Endothelial cell (in vitro differentiated cells): ENCODE measurements at regions not wholly inside any gene's neighbourhood (a gene's known extent, or its start where the extent isn't known, plus 50 kb on each side); places are given as distances from the start of the nearest gene placed in this dataset.
A peak's percentile ranks its signal among the peaks of the same experiment; 100 is the strongest.

Experiments
- DNase-seq: peaks from one replicate; pipeline ENCODE4 v3.0.0; 2021; ENCODE audit warnings: low spot score
- H3K27ac Mint-ChIP-seq: one replicate; pipeline ENCODE4 v1.8.0; 2021; ENCODE audit warnings: mixed read lengths, inconsistent platforms; ENCODE audit not compliant: unreplicated experiment
- H3K27me3 Mint-ChIP-seq: one replicate; pipeline ENCODE4 v1.8.0; 2021; ENCODE audit warnings: mild to moderate bottlenecking, moderate library complexity, mixed read lengths, inconsistent platforms; ENCODE audit not compliant: unreplicated experiment
- H3K36me3 Mint-ChIP-seq: one replicate; pipeline ENCODE4 v1.8.0; 2021; ENCODE audit warnings: mild to moderate bottlenecking, low read depth, mixed read lengths, inconsistent platforms; ENCODE audit not compliant: unreplicated experiment
- H3K4me1 Mint-ChIP-seq: one replicate; pipeline ENCODE4 v1.8.0; 2021; ENCODE audit warnings: mild to moderate bottlenecking, mixed read lengths, inconsistent platforms; ENCODE audit not compliant: unreplicated experiment
- H3K4me3 Mint-ChIP-seq: one replicate; pipeline ENCODE4 v1.8.0; 2021; ENCODE audit warnings: mild to moderate bottlenecking, mixed read lengths, inconsistent platforms; ENCODE audit not compliant: unreplicated experiment
- H3K9me3 Mint-ChIP-seq: one replicate; pipeline ENCODE4 v1.8.0; 2021; ENCODE audit warnings: mixed read lengths, inconsistent platforms; ENCODE audit not compliant: unreplicated experiment
- TF ChIP-seq, protein P1 (sequence below): fragments of 200-600 bp; sonication (generic); IDR thresholded peaks from one replicate; pipeline ENCODE4 v1.5.0; 2021; ENCODE audit warnings: antibody characterized with exemption; ENCODE audit not compliant: unreplicated experiment

DNA sequence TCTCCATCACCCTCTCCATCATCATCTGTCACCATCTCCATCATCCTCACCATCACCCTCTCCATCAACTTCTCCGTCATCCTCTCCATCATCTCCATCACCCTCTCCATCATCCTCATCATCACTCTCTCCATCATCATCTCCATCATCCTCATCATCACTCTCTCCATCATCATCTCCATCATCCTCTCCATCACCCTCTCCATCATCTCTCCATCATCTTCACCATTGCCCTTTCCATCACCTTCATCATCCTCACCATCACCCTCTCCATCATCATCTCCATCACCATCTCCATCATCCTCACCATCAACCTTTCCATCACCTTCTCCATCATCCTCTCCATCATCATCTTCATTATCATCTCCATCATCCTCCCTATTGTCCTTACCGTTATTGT lies 565.5 kb upstream of the SGCD start:
- no peak for DNase-seq
- TF ChIP-seq, protein P1, sequence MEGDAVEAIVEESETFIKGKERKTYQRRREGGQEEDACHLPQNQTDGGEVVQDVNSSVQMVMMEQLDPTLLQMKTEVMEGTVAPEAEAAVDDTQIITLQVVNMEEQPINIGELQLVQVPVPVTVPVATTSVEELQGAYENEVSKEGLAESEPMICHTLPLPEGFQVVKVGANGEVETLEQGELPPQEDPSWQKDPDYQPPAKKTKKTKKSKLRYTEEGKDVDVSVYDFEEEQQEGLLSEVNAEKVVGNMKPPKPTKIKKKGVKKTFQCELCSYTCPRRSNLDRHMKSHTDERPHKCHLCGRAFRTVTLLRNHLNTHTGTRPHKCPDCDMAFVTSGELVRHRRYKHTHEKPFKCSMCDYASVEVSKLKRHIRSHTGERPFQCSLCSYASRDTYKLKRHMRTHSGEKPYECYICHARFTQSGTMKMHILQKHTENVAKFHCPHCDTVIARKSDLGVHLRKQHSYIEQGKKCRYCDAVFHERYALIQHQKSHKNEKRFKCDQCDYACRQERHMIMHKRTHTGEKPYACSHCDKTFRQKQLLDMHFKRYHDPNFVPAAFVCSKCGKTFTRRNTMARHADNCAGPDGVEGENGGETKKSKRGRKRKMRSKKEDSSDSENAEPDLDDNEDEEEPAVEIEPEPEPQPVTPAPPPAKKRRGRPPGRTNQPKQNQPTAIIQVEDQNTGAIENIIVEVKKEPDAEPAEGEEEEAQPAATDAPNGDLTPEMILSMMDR, result no peak
- peaks cover 7% of the 10 kb centered on the region for H3K27me3 Mint-ChIP-seq
- peak overlapping the region; percentile 0 for H3K4me3 Mint-ChIP-seq
- H3K4me1 Mint-ChIP-seq, result no peaks in the 10 kb centered on the region
- H3K36me3 Mint-ChIP-seq, result peaks cover 6% of the 10 kb centered on the region
- H3K27ac Mint-ChIP-seq, result no peak overlapping the region
- no peaks in the 10 kb centered on the region for H3K9me3 Mint-ChIP-seq

- no peak for DNase-seq
- peaks cover 7% of the 10 kb centered on the region for H3K27me3 Mint-ChIP-seq
- peaks cover 6% of the 10 kb centered on the region for H3K36me3 Mint-ChIP-seq
- TF ChIP-seq, protein P1, result no peak
- H3K27ac Mint-ChIP-seq, result no peak overlapping the region
- peaks cover 13% of the 10 kb centered on the region for H3K4me1 Mint-ChIP-seq
- H3K4me3 Mint-ChIP-seq, result no peak overlapping the region
- no peaks in the 10 kb centered on the region for H3K9me3 Mint-ChIP-seq
Measured at GRCh38 chr5:155765715-155766114, 561.2 kb upstream of the SGCD start.

DNA sequence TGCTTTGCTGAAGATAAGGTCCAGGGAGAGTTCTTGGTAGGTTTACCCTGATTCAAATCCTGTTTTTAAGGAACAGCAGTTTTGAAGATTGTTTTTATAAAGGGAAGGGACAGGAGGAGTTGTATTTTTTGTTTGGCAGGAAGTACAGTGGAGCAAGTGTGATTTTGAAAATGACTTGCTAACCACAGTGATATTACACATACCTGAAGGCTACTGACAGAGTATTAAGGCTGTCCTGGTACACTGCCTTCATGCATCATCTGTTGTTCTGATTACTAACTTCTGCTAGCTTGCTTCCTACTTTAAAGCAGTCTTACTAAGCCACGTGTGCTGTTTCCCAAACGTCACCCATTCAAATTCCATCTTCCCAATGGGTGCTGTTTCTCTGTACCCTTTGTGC lies 559.5 kb upstream of the SGCD start:
- no peaks in the 10 kb centered on the region for H3K36me3 Mint-ChIP-seq
- no peak for DNase-seq
- H3K27me3 Mint-ChIP-seq, result peaks cover 2% of the 10 kb centered on the region
- TF ChIP-seq, protein P1, result no peak
- H3K9me3 Mint-ChIP-seq, result no peaks in the 10 kb centered on the region
- H3K27ac Mint-ChIP-seq, result no peak overlapping the region
- H3K4me1 Mint-ChIP-seq, result peaks cover 18% of the 10 kb centered on the region
- no peak overlapping the region for H3K4me3 Mint-ChIP-seq

DNA sequence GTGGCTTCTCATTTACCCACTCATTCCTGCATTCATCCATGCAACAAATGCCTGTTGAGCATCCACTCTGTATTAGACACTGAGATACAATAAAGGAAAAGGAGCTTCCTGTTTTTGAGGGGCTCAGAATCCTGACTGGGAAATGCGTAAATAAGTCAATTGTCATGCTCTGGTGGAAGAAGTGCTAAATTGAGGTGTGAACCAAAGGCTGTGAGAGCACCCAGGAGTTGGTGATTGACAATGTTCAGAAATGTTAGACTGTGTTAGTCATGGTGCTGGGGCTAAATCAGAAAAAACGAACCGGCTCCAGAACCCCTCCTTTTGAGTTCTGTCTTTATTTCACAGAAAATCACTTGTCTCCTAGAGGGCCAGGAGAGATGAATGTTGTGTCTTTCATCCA lies 558.6 kb upstream of the SGCD start:
- Mint-ChIP-seq H3K27ac (no peak overlapping the region), H3K4me3 (no peak overlapping the region), H3K27me3 (peaks cover 2% of the 10 kb centered on the region), H3K4me1 (peaks cover 18% of the 10 kb centered on the region), H3K9me3 (peaks cover under 1% of the 10 kb centered on the region), H3K36me3 (no peaks in the 10 kb centered on the region)
- no peak for DNase-seq
- TF ChIP-seq, protein P1, result no peak

DNA sequence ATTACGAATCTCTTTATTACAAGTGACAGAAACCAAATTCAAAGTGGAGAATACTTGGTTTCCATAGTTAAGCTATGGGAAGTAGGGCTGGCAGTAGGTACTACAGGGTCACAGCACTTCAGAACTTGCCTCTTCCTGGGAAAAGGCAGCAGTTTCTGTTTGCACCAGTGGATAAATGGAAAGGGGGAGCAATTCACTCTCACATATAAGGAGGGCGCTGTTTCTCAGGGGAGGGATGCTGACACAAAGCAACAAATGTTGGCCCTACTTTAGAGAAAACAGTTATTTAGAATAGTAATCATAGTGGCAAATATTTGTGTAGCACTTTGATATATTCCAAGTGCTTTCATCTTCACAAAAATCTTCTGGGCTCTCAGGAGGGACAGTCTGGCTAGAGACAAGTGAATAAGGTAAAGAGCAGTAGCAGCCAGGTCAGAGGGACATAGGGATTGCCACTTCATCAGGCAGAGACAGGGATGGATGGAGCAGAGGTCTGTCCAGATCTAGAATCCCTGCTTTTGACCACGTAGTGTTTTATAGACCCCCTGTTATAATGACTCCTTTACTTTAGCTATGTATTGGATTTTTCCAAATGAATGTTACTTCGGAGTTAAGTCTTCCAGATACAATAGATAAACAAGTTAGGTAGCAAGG lies 554.8 kb upstream of the SGCD start:
- Mint-ChIP-seq H3K36me3 (peaks cover 3% of the 10 kb centered on the region), H3K4me3 (no peak overlapping the region), H3K4me1 (peaks cover 18% of the 10 kb centered on the region), H3K9me3 (peaks cover 5% of the 10 kb centered on the region), H3K27ac (no peak overlapping the region), H3K27me3 (peaks cover 2% of the 10 kb centered on the region)
- no peak for DNase-seq
- TF ChIP-seq, protein P1, result peak; percentile 22
